Spleen (tissue), 7 donors: ENCODE measurements at regions not wholly inside any gene's neighbourhood (a gene's known extent, or its start where the extent isn't known, plus 50 kb on each side); places are given as distances from the start of the nearest gene placed in this dataset.

Experiments
- CTCF ChIP-seq, 11 experiments: fragments of 200-600 bp in 7 of 11; fragments of 450-650 bp in 4 of 11; sonication (generic) in 4 of 11; IDR thresholded peaks in 8 of 11; conservative IDR thresholded peaks in 3 of 11; 1 replicate in 7 of 11; 2 replicates in 4 of 11; pipeline versions ENCODE4 v1.4.0 to v1.8.0; 2016 to 2021; ENCODE audit warnings: antibody characterized with exemption in 11 of 11, inconsistent platforms in 4 of 11, mild to moderate bottlenecking in 1 of 11
- POLR2A ChIP-seq, 3 donors: fragments of 450-650 bp; IDR thresholded peaks; one replicate each; pipeline ENCODE4 v1.5.1; 2017; ENCODE audit warnings: antibody characterized with exemption in 3 of 3, mild to moderate bottlenecking in 1 of 3
- donor health status: DM: no; HTN: no; CAD: no; lungs with moderate emphysema.
- donor health status: DM: no; HTN: no; CAD: no.
- donor health status: DM: no; HTN: no; CAD: no.

- TF ChIP-seq CTCF (IDR thresholded peaks at IDR 0.05 in 8 of 11, conservative IDR thresholded peaks at IDR 0.05 in 3 of 11): no peak
- no peak for TF ChIP-seq POLR2A (IDR thresholded peaks at IDR 0.05)
Measured at GRCh38 chr20:60632391-60633262, 619.4 kb upstream of the CDH4 start.
